HCT116 (cell line): ENCODE measurements at regions not wholly inside any gene's neighbourhood (a gene's known extent, or its start where the extent isn't known, plus 50 kb on each side); places are given as distances from the start of the nearest gene placed in this dataset.

ENCODE experiments used
- ATAC-seq: fragments of 200-7000 bp; cut with Tn5 transposase; 2 replicates; pipeline ENCODE4 v1.9.1; 2020; ENCODE audit warnings: mild to moderate bottlenecking, moderate library complexity
- BruUV-seq: library from RNA; stranded (reverse); fragments of 400-500 nt; replicated peaks from 2 replicates; lab custom pipeline; 2021; lab: Mats Ljungman, UMichigan
- CTCF ChIA-PET: fragments of 300-600 bp; sonication (Branson Sonifier 250); formaldehyde crosslinking; loops from one replicate; lab custom pipeline; 2021; ENCODE audit warnings: antibody characterized with exemption; lab: Charles Lee
- POLR2A ChIA-PET: fragments of 300-600, 350-600 bp; sonication (Branson Sonifier 250); formaldehyde crosslinking; loops from one replicate; lab custom pipeline; 2021; ENCODE audit warnings: antibody characterized with exemption; lab: Charles Lee
- RAD21 ChIA-PET, 2 experiments: fragments of 300-600 bp; sonication (Branson Sonifier 250); formaldehyde crosslinking; loops; one replicate each; lab custom pipeline; 2023; ENCODE audit warnings: low total read pairs in 2 of 2; ENCODE audit not compliant: uncharacterized antibody in 2 of 2, unreplicated experiment in 2 of 2, low non-redundant PET in 1 of 2; lab: Charles Lee
- DNase-seq: peaks from one replicate; pipeline ENCODE4 v3.0.0-alpha.2; 2010; ENCODE audit warnings: low read depth, low spot score
- H2AFZ ChIP-seq: fragments of 200-600 bp; shearing (Covaris generic), sonication (generic); 2 replicates; pipeline ENCODE4 v1.6.1; 2017; ENCODE audit warnings: low read depth, mixed run types, mixed read lengths, antibody characterized with exemption, low read length; ENCODE audit not compliant: poor library complexity, severe bottlenecking
- H3K27ac ChIP-seq: 2 replicates; pipeline ENCODE4 v1.5.1; 2012; ENCODE audit warnings: low read depth, low read length
- H3K27me3 ChIP-seq: fragments of 200-600 bp; sonication (generic); 2 replicates; pipeline ENCODE4 v1.6.1; 2016; ENCODE audit warnings: mixed run types, low read length, mixed read lengths; ENCODE audit not compliant: insufficient read depth
- H3K36me3 ChIP-seq, 2 experiments: fragments of 200-500 bp in 1 of 2; fragments of 200-600 bp in 1 of 2; sonication (Bioruptor generic) in 1 of 2; sonication (generic) in 1 of 2; 2 replicates each; pipeline versions ENCODE4 v1.5.1 to v1.6.1; 2014 to 2016; ENCODE audit warnings: low read length in 2 of 2, inconsistent platforms in 1 of 2, mixed read lengths in 1 of 2, mixed run types in 1 of 2; ENCODE audit not compliant: insufficient read depth in 2 of 2, control insufficient read depth in 1 of 2
- H3K4me1 ChIP-seq, 2 experiments: fragments of 200-600 bp in 1 of 2; sonication (generic) in 1 of 2; 2 replicates each; pipeline versions ENCODE4 v1.5.1 to v1.6.1; 2012 to 2017; ENCODE audit warnings: low read length in 2 of 2, inconsistent platforms in 1 of 2, mild to moderate bottlenecking in 1 of 2, mixed read lengths in 1 of 2, mixed run types in 1 of 2, moderate library complexity in 1 of 2; ENCODE audit not compliant: insufficient read depth in 2 of 2, control insufficient read depth in 1 of 2
- H3K4me2 ChIP-seq: fragments of 200-600 bp; sonication (generic); 2 replicates; pipeline ENCODE4 v1.6.1; 2017; ENCODE audit warnings: mixed run types, low read length, mixed read lengths
- H3K4me3 ChIP-seq, 2 experiments: fragments of 200-600 bp in 1 of 2; sonication (generic) in 1 of 2; replicated peaks in 1 of 2; 2 replicates each; pipeline ENCODE4 v1.5.1; 2011 to 2016; ENCODE audit warnings: low read length in 2 of 2, control low read depth in 1 of 2, low read depth in 1 of 2, mild to moderate bottlenecking in 1 of 2, mixed read lengths in 1 of 2, mixed run types in 1 of 2
- H3K79me2 ChIP-seq: fragments of 200-600 bp; sonication (generic); 2 replicates; pipeline ENCODE4 v1.6.1; 2017; ENCODE audit warnings: mild to moderate bottlenecking, mixed run types, low read length, moderate library complexity, mixed read lengths; ENCODE audit not compliant: insufficient read depth
- H3K9ac ChIP-seq: fragments of 200-600 bp; sonication (generic); 2 replicates; pipeline ENCODE4 v1.6.1; 2016; ENCODE audit warnings: low read length, mixed read lengths
- H3K9me2 ChIP-seq: fragments of 200-600 bp; sonication (generic), shearing (Covaris generic); 2 replicates; pipeline ENCODE4 v1.6.1; 2017; ENCODE audit warnings: mixed run types, mild to moderate bottlenecking, moderate library complexity; ENCODE audit not compliant: insufficient read depth
- H3K9me3 ChIP-seq, 2 experiments: fragments of 200-500 bp in 1 of 2; fragments of 200-600 bp in 1 of 2; sonication (Bioruptor generic) in 1 of 2; sonication (generic) in 1 of 2; 2 replicates each; pipeline ENCODE4 v1.6.1; 2014 to 2017; ENCODE audit warnings: low read length in 2 of 2, mixed read lengths in 2 of 2, inconsistent platforms in 1 of 2, low read depth in 1 of 2, mild to moderate bottlenecking in 1 of 2, mixed run types in 1 of 2, moderate library complexity in 1 of 2; ENCODE audit not compliant: control insufficient read depth in 1 of 2, insufficient read depth in 1 of 2
- H4K20me1 ChIP-seq: fragments of 200-600 bp; sonication (generic), shearing (Covaris generic); 2 replicates; pipeline ENCODE4 v1.6.1; 2017; ENCODE audit warnings: mixed run types, mild to moderate bottlenecking, moderate library complexity; ENCODE audit not compliant: insufficient read depth
- ATF3 ChIP-seq: IDR thresholded peaks from 2 replicates; pipeline ENCODE4 v1.6.1; 2012
- CBX3 ChIP-seq: IDR thresholded peaks from 2 replicates; pipeline ENCODE4 v1.6.1; 2012; ENCODE audit warnings: low read depth
- CEBPB ChIP-seq: IDR thresholded peaks from 2 replicates; pipeline ENCODE4 v1.6.1; 2012; ENCODE audit warnings: low read depth
- CTCF ChIP-seq, 3 experiments: fragments of 200-600 bp in 1 of 3; sonication (generic) in 1 of 3; IDR thresholded peaks in 2 of 3; conservative IDR thresholded peaks in 1 of 3; 2 replicates each; pipeline ENCODE4 v1.5.1; 2012 to 2017; ENCODE audit warnings: low read depth in 2 of 3, low read length in 2 of 3, antibody characterized with exemption in 1 of 3, borderline replicate concordance in 1 of 3, control low read depth in 1 of 3, mild to moderate bottlenecking in 1 of 3, mixed read lengths in 1 of 3, mixed run types in 1 of 3, moderate library complexity in 1 of 3; ENCODE audit not compliant: insufficient read depth in 1 of 3
- EGR1 ChIP-seq: IDR thresholded peaks from 2 replicates; pipeline ENCODE4 v1.6.1; 2012; ENCODE audit warnings: low read depth
- ELF1 ChIP-seq: IDR thresholded peaks from 2 replicates; pipeline ENCODE4 v1.6.1; 2012; ENCODE audit warnings: low read depth, borderline replicate concordance
- EZH2 ChIP-seq: fragments of 200-600 bp; sonication (generic); IDR thresholded peaks from 2 replicates; pipeline ENCODE4 v1.6.1; 2017; ENCODE audit warnings: antibody characterized with exemption, mixed run types
- POLR2A ChIP-seq: IDR thresholded peaks from 2 replicates; pipeline ENCODE4 v1.7.0; 2011; ENCODE audit warnings: borderline replicate concordance; ENCODE audit not compliant: insufficient read depth, insufficient read length; ENCODE audit errors: extremely low read depth
- POLR2AphosphoS5 ChIP-seq: IDR thresholded peaks from 2 replicates; pipeline ENCODE4 v1.6.1; 2011; ENCODE audit warnings: mild to moderate bottlenecking, low read depth, low read length, moderate library complexity
- RAD21 ChIP-seq: IDR thresholded peaks from 2 replicates; pipeline ENCODE4 v1.6.1; 2012; ENCODE audit warnings: low read depth, mild to moderate bottlenecking
- SP1 ChIP-seq: IDR thresholded peaks from 2 replicates; pipeline ENCODE4 v1.6.1; 2012; ENCODE audit warnings: low read depth
- YY1 ChIP-seq: IDR thresholded peaks from 2 replicates; pipeline ENCODE4 v1.6.1; 2011; ENCODE audit warnings: low read length, low read depth, moderate library complexity, mild to moderate bottlenecking; ENCODE audit not compliant: insufficient replicate concordance; ENCODE audit errors: extremely low read depth
- ZBTB33 ChIP-seq: IDR thresholded peaks from 2 replicates; pipeline ENCODE4 v1.6.1; 2011; ENCODE audit warnings: mild to moderate bottlenecking, low read length, moderate library complexity; ENCODE audit not compliant: insufficient replicate concordance; ENCODE audit errors: extremely low read depth
- ZFX ChIP-seq: fragments of 450-650 bp; IDR thresholded peaks from 2 replicates; pipeline ENCODE4 v1.6.1; 2017
- intact Hi-C: fragments of 100-400 bp; cut with micrococcal nuclease; formaldehyde crosslinking; loops from 2 replicates; pipeline ENCODE4 v1.10.0; 2022

GRCh38 chr21:41018431-41018830 is 149.5 kb upstream of the BACE2 start:
- TF ChIP-seq EGR1 (no peak), CEBPB (no peak), POLR2AphosphoS5 (no peak), EZH2 (no peak), RAD21 (no peak), YY1 (no peak), ELF1 (no peak), SP1 (no peak)
- TF ChIP-seq, all 23 proteins: peak for 0
- Histone ChIP-seq H3K36me3 (no peaks in the 10 kb centered on the region), H3K4me3 (no peak overlapping the region), H3K4me1 (no peaks in the 10 kb centered on the region), H3K9me2 (no peaks in the 10 kb centered on the region), H2AFZ (no peak overlapping the region), H3K9me3 (peaks cover 0 to 8% of the 10 kb centered on the region in 2 experiments; a peak in 2 of 4 replicates), H3K4me2 (no peak overlapping the region), H4K20me1 (no peaks in the 10 kb centered on the region), H3K27me3 (no peaks in the 10 kb centered on the region), H3K9ac (no peak overlapping the region), H3K27ac (no peak overlapping the region), H3K79me2 (no peaks in the 10 kb centered on the region)
- DNase-seq (no peak), ATAC-seq (no peak)
- no TSS peak for BruUV-seq
- ChIA-PET RAD21 (no interaction called here), CTCF (no interaction called here), POLR2A (no interaction called here)
- intact Hi-C loops, result no loop called here

- CTCF ChIA-PET, result no interaction called here
- H3K9me3 ChIP-seq, result peaks cover 0 to 9% of the 10 kb centered on the region in 2 experiments; a peak in 1 of 4 replicates
- no TSS peak for BruUV-seq
- no peaks in the 10 kb centered on the region for H3K27me3 ChIP-seq
- H3K4me1 ChIP-seq, result no peaks in the 10 kb centered on the region
- DNase-seq (no peak), ATAC-seq (no peak)
- H3K9ac ChIP-seq, result no peak overlapping the region
- intact Hi-C loops, result no loop called here
- no peak for TF ChIP-seq YY1
- no peak for TF ChIP-seq CTCF (IDR thresholded peaks at IDR 0.05 in 2 of 3, conservative IDR thresholded peaks at IDR 0.05 in 1 of 3; ENCODE audit: borderline replicate concordance in 1 of 3, insufficient read depth in 1 of 3, low read depth in 2 of 3, low read length in 2 of 3)
- TF ChIP-seq RAD21, result no peak
- no peak for TF ChIP-seq EGR1
- no peak for TF ChIP-seq POLR2A
- no peak for TF ChIP-seq ZFX
- TF ChIP-seq ZBTB33, result no peak
- no peak for TF ChIP-seq ATF3
- no peak for TF ChIP-seq CBX3
- H3K4me2 ChIP-seq, result no peak overlapping the region
- H3K36me3 ChIP-seq, result no peaks in the 10 kb centered on the region
- H4K20me1 ChIP-seq, result no peaks in the 10 kb centered on the region
- POLR2A ChIA-PET, result no interaction called here
- H2AFZ ChIP-seq, result no peak overlapping the region
- no peak overlapping the region for H3K27ac ChIP-seq
- no peaks in the 10 kb centered on the region for H3K79me2 ChIP-seq
- no peaks in the 10 kb centered on the region for H3K9me2 ChIP-seq
- RAD21 ChIA-PET, result no interaction called here
- H3K4me3 ChIP-seq, result no peak overlapping the region
Measured at GRCh38 chr21:41023936-41024335, 144.0 kb upstream of the BACE2 start.
